GM18907 (cell line): ENCODE measurements at regions not wholly inside any gene's neighbourhood (a gene's known extent, or its start where the extent isn't known, plus 50 kb on each side); places are given as distances from the start of the nearest gene placed in this dataset.
A peak's percentile ranks its signal among the peaks of the same experiment; 100 is the strongest.

Experiments used
- ATAC-seq: cut with Tn5 transposase; IDR thresholded peaks from one replicate; pipeline ENCODE4 v1.9.1; 2021; ENCODE audit warnings: mild to moderate bottlenecking, moderate library complexity; ENCODE audit not compliant: unreplicated experiment

GRCh38 chr20:7492257-7492656, 448.0 kb downstream of the HAO1 start:
- ATAC-seq, result no peak

DNA sequence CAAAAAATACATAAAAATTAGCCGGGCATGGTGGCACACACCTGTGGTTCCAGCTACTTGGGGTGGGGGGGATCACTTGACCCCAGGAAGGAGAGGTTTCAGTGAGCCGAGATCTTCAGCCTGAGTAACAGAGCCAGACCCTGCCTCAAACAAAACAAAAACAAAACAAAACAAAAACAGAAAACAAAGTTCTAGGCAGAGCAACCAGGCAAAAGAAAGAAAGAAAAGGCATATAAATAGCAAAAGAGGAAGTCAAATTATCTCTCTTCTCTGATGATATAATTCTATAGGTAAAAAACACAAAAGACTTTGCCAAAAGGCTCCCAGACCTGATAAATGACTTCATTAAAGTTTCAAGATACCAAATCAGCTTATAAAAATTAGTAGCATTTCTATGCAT, 446.9 kb downstream of the HAO1 start:
- ATAC-seq, result no peak

GRCh38 chr20:7496394-7496991, 443.8 kb downstream of the HAO1 start:
- ATAC-seq, result no peak

DNA sequence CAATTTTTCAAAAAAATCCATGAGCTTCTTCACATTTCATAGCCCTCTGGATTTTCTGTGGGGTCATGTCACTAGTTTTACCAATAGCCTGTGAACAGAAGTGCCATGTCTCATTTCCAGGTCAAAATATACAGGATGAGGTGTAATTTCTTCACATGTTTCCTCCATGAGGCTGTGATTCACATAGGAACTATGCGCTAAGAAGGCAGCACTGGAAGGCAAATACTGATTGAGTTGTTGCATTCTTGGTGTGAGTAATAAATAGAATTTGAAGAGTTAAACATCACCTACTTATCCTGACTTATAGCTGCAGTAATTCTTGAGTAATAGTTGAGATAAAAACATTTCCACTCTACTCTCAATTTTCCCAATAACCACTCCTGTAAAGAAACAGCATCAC, 442.3 kb downstream of the HAO1 start:
- ATAC-seq, result no peak

DNA sequence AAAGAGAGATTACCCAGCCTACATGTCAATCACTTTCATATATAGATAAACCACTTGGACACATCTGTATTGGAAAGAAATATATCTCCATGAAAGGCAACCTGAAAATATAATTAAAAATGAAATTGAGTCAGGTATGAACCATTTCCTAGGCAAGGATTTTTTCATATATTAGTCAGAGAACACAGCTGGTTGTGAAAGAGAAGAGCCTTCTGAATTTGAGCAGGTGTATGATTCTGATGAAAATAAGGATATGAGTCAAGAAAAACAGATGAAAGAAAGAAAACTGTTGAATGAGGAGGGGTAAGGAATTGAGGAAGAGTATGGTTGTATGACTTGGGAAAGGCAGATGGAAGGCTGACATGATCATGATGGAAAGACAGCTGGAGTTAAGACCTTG, 441.1 kb downstream of the HAO1 start:
- ATAC-seq, result no peak

GRCh38 chr20:7500231-7500663, 440.0 kb downstream of the HAO1 start:
- ATAC-seq, result no peak

- ATAC-seq, result no peak
These were observed 436.8 kb downstream of the HAO1 start for GRCh38 chr20:7503501-7503900.

DNA sequence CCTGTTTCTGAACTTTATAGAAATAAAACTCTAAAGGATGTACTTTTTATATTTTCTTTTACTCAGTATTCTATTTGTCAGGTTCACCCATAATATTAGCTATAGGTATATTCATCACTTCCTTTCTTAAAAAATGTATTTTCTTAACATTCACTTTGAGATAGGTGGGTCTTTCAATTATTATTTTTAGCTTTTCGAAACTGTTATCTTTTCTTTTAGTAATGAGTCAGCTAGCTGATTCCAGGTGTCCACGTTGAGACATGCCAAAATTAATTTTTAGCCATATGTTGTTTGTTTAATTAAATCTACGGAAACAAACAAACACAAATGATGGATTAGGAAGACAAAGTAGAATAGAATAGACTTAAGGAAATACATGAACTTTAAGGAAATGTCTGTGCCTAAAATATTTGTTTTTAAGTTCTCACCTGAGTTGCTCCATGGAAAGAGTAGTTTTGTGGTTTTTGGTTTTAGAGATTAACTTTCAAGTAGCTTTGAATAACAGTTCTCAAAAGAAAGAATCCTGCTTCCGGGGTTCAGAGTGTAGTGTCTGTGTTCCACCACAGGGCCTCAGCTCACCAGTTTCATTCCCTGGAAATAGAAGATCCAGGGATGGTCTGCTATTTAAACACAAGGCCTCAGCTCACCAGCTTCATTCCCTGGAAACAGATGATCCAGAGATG, 435.0 kb downstream of the HAO1 start:
- peak; percentile 81 for ATAC-seq

DNA sequence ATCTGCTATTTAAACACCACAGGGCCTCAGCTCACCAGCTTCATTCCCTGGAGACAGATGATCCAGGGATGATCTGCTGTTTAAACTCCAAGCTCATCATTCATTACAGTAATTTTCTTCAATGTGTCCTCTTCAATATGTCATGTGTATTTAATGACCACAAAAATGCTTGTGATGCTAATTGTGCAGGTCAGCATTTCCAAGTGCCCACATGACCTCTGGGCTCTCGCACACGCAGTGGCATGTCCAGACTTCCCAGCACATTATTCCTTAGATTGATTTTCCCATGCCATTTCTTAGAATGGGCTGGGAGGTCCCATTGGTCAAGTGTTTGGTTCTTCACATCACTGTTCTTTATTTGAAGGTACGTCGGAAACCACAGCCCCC, 434.4 kb downstream of the HAO1 start:
- ATAC-seq, result peak; percentile 21

DNA sequence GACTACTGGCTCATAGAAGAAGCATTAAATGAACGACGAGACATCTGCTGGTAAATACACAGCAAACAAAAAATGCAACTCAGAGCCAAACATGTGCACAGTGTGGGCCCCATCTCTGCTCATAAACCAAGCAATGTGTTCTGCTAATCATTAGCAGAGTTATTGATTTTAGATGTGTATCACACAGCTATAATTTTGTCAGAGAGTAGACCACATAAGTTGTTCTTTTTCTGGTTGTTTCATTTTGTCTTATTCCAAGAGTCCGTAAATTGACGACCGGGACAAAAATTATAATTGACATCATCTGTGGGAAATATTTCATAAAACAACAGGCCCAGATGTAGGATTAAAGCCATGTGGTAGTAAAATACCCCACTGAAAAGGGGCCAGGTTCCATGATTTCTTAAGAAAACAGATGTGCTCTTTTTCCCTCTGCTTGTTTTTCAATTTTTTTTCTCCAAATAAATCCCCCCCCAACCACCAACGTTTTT, 423.6 kb downstream of the HAO1 start:
- ATAC-seq, result no peak

GRCh38 chr20:7520361-7520760, 419.9 kb downstream of the HAO1 start:
- ATAC-seq, result no peak

DNA sequence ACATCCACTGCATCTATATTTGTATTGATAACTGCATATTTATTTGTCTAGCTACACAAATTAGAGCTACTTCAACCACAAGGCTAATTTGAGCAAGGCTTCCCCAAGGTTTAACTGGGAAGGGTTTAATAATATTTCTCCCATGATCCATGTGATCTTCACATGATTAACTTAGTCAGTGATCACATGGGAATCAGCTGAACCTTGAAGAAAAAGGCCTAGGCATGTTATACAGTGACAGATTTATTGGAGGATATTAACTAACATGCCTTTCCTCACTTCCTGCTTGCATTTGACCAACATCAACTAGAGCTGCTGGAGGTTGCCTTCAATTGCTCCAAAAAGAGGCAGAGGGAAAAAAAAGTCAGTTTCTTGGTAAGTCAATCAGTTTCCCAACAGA, 417.0 kb downstream of the HAO1 start:
- ATAC-seq, result no peak

GRCh38 chr20:7540018-7540417, 400.2 kb downstream of the HAO1 start:
- no peak for ATAC-seq

DNA sequence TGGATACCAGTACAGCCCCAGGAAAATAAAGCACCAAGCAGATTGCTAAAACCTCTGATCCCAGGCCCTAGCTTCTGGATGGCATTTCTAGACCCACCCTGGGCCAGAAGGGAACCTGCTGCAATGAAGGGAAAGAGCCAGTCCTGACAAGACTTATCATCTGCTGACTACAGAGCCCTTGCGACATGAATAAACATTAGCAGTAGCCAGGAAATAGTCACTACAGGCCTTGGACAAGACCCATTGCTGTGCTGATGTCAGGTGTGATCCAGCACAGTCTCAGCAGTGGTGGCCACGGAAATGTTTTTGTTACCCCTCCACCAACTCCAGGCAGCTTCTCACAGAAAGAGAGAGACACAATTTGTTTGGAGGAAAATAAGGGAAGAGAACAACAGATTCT, 399.3 kb downstream of the HAO1 start:
- ATAC-seq, result no peak

DNA sequence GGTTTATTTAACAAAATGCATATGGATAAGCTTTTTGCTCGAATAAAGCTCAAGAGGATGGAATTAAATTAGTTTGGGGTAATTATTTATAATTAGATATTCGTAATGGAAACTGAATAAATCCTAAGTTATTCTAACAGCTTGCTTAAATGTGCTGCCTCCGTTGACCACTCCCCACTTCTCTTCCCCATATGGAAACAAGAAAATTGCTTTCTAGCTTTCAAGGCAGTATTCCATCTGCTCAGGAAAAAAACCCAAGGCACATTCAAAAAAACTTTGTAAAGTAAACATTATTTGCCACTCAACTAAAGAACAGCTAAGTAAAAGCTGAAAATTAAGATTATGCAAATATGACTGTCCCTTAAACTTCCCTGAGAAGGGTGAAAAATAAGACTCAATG, 369.2 kb downstream of the HAO1 start:
- no peak for ATAC-seq

DNA sequence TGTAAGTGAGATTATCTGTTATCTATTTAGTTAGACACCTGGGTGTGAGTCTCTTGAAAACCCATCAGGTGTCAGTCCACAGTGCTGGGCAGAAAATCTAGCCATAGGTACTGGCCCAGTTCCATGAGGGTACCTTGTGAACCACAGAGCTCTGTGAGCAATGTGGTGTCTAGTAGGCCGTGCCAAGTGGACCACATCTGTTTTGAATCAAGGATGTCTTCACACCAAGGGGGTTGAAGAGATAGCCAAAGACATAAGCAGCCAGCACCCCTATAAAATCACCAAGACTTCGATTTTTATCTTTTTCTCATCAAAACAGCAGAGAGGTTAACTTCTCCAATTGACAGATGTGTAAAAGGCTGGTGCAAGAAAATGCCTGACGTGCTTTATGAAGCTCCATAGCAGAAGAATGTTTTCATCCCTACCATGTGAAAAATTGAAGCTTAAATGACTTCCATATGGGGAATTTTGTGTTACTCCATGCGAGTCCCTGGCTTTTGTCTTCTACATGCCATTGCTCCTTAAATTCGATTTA, 368.7 kb downstream of the HAO1 start:
- no peak for ATAC-seq

DNA sequence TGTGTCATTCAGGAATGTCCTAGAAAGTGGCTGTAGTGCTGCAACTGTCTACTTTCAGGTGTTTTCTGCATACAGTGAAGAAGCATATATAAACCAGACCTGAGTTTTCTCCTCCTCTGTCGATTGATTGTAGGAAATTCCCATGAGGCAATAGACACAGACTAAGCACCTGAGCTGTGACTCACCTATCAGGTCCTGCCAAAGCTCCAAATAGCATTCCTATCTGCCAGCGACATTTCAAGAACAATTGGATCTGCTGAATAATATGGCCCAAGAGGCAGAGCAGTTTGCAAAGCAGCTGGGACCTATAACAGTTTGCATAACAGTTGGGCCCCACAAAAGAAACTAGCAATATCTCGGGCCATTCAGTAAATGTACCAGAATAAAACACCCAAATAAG, 360.4 kb downstream of the HAO1 start:
- no peak for ATAC-seq

DNA sequence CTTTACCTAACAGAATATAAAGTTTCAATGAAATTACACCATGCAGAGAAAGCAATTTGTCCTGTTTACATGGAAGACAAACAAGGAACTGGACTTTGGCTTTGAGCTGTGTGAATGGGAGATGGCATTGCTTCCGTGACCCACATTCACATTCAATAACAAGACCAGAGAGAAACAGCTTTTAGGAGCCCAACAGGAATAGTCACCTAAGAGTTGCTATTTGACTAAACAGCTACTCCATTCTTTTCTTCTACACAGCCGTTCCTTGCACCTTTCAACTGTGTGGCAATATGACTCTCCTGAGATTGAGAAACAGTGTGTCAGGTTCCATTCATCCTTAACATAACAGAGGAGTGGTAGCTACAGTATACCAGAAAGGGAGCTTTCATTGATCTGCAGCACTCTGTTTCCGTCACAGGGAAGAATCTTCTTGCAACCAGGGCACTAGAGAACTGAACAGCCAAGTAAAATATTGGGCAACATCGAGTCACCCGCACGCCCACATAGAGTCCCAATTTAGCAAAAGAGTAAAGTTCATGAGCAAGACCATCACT, 355.1 kb downstream of the HAO1 start:
- ATAC-seq, result no peak

- ATAC-seq, result no peak
These were observed 353.8 kb downstream of the HAO1 start for GRCh38 chr20:7586481-7586880.

DNA sequence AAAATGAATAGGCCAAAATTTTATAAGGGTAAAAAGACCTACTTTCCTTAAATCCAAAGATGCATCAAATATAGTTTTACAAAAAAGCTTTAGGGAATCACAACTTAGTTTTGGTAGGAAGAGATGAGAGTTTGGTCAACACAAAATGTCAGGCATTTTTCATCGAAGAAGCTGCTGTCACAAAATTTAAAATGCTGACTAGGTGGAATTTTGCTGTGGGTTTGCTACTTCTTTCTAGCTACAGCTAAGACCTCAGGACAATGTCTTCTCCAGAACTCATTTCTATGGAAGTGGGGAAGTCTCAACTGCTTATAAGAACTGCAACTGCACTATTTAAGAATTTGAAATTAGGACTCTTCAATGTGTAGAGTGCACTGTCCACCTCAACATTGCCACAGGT, 351.1 kb downstream of the HAO1 start:
- ATAC-seq, result no peak

GRCh38 chr20:7596541-7596940, 343.7 kb downstream of the HAO1 start:
- ATAC-seq, result no peak

DNA sequence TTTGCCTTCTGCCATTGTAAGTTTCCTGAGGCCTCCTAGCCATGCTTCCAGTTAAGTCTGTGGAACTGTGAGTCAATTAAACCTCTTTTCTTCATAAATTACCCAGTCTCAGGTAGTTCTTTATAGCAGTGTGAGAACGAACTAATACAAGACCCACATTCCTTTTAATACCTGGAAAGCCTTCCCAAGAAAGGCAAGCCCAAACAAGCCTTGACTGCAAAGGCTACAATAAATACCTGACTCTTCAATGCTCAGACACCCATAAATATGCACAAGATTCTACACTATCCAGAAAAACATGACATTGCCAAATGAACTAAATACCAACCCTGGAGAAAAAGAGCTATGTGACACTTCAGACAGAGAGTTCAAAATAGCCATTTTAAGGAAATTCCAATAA, 338.8 kb downstream of the HAO1 start:
- ATAC-seq, result no peak
